K562 (cell line): ENCODE measurements at regions not wholly inside any gene's neighbourhood (a gene's known extent, or its start where the extent isn't known, plus 50 kb on each side); places are given as distances from the start of the nearest gene placed in this dataset.

ENCODE experiments used
- ATAC-seq: fragments of 200-7000 bp; cut with Tn5 transposase; 3 replicates; pipeline ENCODE4 v1.9.1; 2020; ENCODE audit warnings: moderate library complexity
- BruUV-seq: library from RNA; stranded (reverse); fragments of 400-500 nt; replicated peaks from 2 replicates; lab custom pipeline; 2021; lab: Mats Ljungman, UMichigan
- CTCF ChIA-PET: fragments of 300-600 bp; formaldehyde crosslinking; extraction: SDS; loops from one replicate; lab custom pipeline; 2021; ENCODE audit warnings: low intra/inter-chr PET ratio; lab: Yijun Ruan, JAX
- POLR2A ChIA-PET: fragments of 300-600, 350-650 bp; sonication (Branson Sonifier 250); formaldehyde crosslinking; extraction: SDS; loops from one replicate; lab custom pipeline; 2021; ENCODE audit warnings: antibody characterized with exemption, inconsistent platforms; lab: Yijun Ruan, JAX
- DNase-seq, 4 experiments: peaks; one replicate each; pipeline versions ENCODE4 v3.0.0 to v3.0.0-alpha.2; 2011 to 2018; ENCODE audit warnings: low spot score in 3 of 4, mixed read lengths in 3 of 4; ENCODE audit errors: extremely low read depth in 1 of 4
- FAIRE-seq: peaks from 2 replicates; lab custom pipeline; 2011; peaks lifted over from hg19 to GRCh38; lab: Jason Lieb, UNC
- H2AFZ ChIP-seq: 2 replicates; pipeline ENCODE4 v1.6.0; 2011; ENCODE audit warnings: low read depth, low read length, control low read depth, inconsistent platforms
- H3K27ac ChIP-seq: fragments of 200-600 bp; 3 replicates; pipeline ENCODE4 v1.8.0; 2011; ENCODE audit warnings: low read depth, mild to moderate bottlenecking, control low read depth, inconsistent platforms, low read length, moderate library complexity, mixed read lengths; ENCODE audit errors: extremely low read depth
- H3K27me3 ChIP-seq, 2 experiments: fragments of 300-600 bp in 1 of 2; 2 replicates in 1 of 2; 3 replicates in 1 of 2; pipeline versions ENCODE4 v1.6.0 to v1.8.0; 2011; ENCODE audit warnings: inconsistent platforms in 2 of 2, low read length in 2 of 2, mild to moderate bottlenecking in 1 of 2, mixed read lengths in 1 of 2, moderate library complexity in 1 of 2; ENCODE audit not compliant: control insufficient read depth in 2 of 2, insufficient read depth in 2 of 2
- H3K36me3 ChIP-seq: fragments of 300-600 bp; 3 replicates; pipeline ENCODE4 v1.8.0; 2011; ENCODE audit warnings: mild to moderate bottlenecking, low read length, inconsistent platforms; ENCODE audit not compliant: control insufficient read depth, insufficient read depth
- H3K4me1 ChIP-seq, 2 experiments: fragments of 200-600 bp in 1 of 2; replicated peaks in 1 of 2; 2 replicates in 1 of 2; 3 replicates in 1 of 2; pipeline versions ENCODE4 v1.5.1 to v1.8.0; 2011; ENCODE audit warnings: inconsistent platforms in 2 of 2, low read length in 2 of 2, mild to moderate bottlenecking in 1 of 2, mixed read lengths in 1 of 2, moderate library complexity in 1 of 2; ENCODE audit not compliant: control insufficient read depth in 2 of 2, insufficient read depth in 2 of 2
- H3K4me2 ChIP-seq: 2 replicates; pipeline ENCODE4 v1.6.1; 2011; ENCODE audit warnings: low read length, control low read depth, inconsistent platforms, mixed read lengths; ENCODE audit not compliant: insufficient read depth
- H3K4me3 ChIP-seq: fragments of 200-600 bp; sonication (generic), shearing (Covaris generic); 2 replicates; pipeline ENCODE4 v1.5.1; 2016; ENCODE audit warnings: control low read depth, inconsistent platforms
- H3K79me2 ChIP-seq: fragments of 200-600 bp; 3 replicates; pipeline ENCODE4 v1.8.0; 2011; ENCODE audit warnings: low read length, inconsistent platforms; ENCODE audit not compliant: control insufficient read depth, insufficient read depth
- H3K9ac ChIP-seq, 2 experiments: 2 replicates each; pipeline versions ENCODE4 v1.6.0 to v1.6.1; 2011; ENCODE audit warnings: low read depth in 2 of 2, low read length in 2 of 2, control low read depth in 1 of 2, inconsistent platforms in 1 of 2, mild to moderate bottlenecking in 1 of 2, mixed read lengths in 1 of 2; ENCODE audit not compliant: insufficient read depth in 1 of 2
- H3K9me1 ChIP-seq: one replicate; pipeline ENCODE4 v1.6.0; 2011; ENCODE audit warnings: inconsistent platforms, mild to moderate bottlenecking, low read length, moderate library complexity; ENCODE audit not compliant: control insufficient read depth, insufficient read depth
- H3K9me3 ChIP-seq: replicated peaks from 2 replicates; pipeline ENCODE4 v1.5.1; 2011; ENCODE audit warnings: low read depth, low read length, inconsistent platforms; ENCODE audit not compliant: control insufficient read depth, insufficient read depth
- H4K20me1 ChIP-seq: replicated peaks from 2 replicates; pipeline ENCODE4 v1.6.1; 2011; ENCODE audit warnings: low read length, inconsistent platforms, mixed read lengths; ENCODE audit not compliant: control insufficient read depth, insufficient read depth
- CHAMP1 ChIP-seq: fragments of 450-650 bp; IDR thresholded peaks from 2 replicates; pipeline ENCODE4 v1.6.1; 2016; ENCODE audit warnings: mild to moderate bottlenecking
- ELK1 ChIP-seq: sonication (generic); formaldehyde crosslinking; IDR thresholded peaks from 2 replicates; pipeline ENCODE4 v1.8.1; 2022; ENCODE audit warnings: missing genetic modification reagents
- HMBOX1 ChIP-seq: sonication (generic); IDR thresholded peaks from 2 replicates; pipeline ENCODE4 v1.6.1; 2016
- JUN ChIP-seq, 2 experiments: sonication (generic) in 1 of 2; formaldehyde crosslinking in 1 of 2; IDR thresholded peaks; 2 replicates each; pipeline versions ENCODE4 v1.6.1 to v1.8.0; 2012 to 2022; ENCODE audit warnings: borderline replicate concordance in 2 of 2, mild to moderate bottlenecking in 2 of 2, improper control_type of control experiment in 1 of 2, low read depth in 1 of 2, low read length in 1 of 2, missing genetic modification reagents in 1 of 2
- KDM1A ChIP-seq, 2 experiments: fragments of 450-650 bp; IDR thresholded peaks; 2 replicates each; pipeline ENCODE4 v1.6.1; 2016; ENCODE audit warnings: mild to moderate bottlenecking in 2 of 2
- RHOXF2B ChIP-seq: fragments of 250-450 bp; sonication (Bioruptor Pico); conservative IDR thresholded peaks from 2 replicates; pipeline ENCODE4 v1.5.1; 2021
- U2AF2 ChIP-seq: fragments of 200-400 bp; formaldehyde crosslinking; optimal IDR thresholded peaks from 2 replicates; pipeline ENCODE3; 2017; ENCODE audit warnings: low read depth, mild to moderate bottlenecking, low read length
- ZNF224 ChIP-seq: sonication (generic); formaldehyde crosslinking; IDR thresholded peaks from 2 replicates; pipeline ENCODE4 v1.8.0; 2022; ENCODE audit warnings: mild to moderate bottlenecking, missing genetic modification reagents
- ZNF232 ChIP-seq: sonication (generic); formaldehyde crosslinking; IDR thresholded peaks from 2 replicates; pipeline ENCODE4 v1.8.0; 2022; ENCODE audit warnings: mild to moderate bottlenecking, missing genetic modification reagents
- ZNF324 ChIP-seq: fragments of 250-450 bp; sonication (Bioruptor Pico); IDR thresholded peaks from 2 replicates; pipeline ENCODE4 v1.4.0; 2020; ENCODE audit warnings: mild to moderate bottlenecking
- ZNF766 ChIP-seq: fragments of 200-800 bp; sonication (Bioruptor generic); conservative IDR thresholded peaks from 2 replicates; pipeline ENCODE4 v1.6.1; 2016; ENCODE audit warnings: missing genetic modification characterization, missing compliant biosample characterization
- ZNF785 ChIP-seq: fragments of 250-450 bp; sonication (Bioruptor Pico); IDR thresholded peaks from 2 replicates; pipeline ENCODE4 v1.4.0; 2020; ENCODE audit warnings: mild to moderate bottlenecking
- in situ Hi-C: fragments of 300-500 bp; cut with MboI; formaldehyde crosslinking; loops from 4 replicates; pipeline ENCODE4 v1.15.0; 2018; ENCODE audit warnings: inconsistent platforms, mixed read lengths
- intact Hi-C: fragments of 100-400 bp; cut with micrococcal nuclease; formaldehyde crosslinking; loops from 2 replicates; pipeline ENCODE4 v1.14.2; 2022

GRCh38 chr6:76347539-76347938, 275.1 kb upstream of the IMPG1 start:
- no peak overlapping the region for H3K27ac ChIP-seq
- H3K4me1 ChIP-seq, result no peaks in the 10 kb centered on the region
- DNase-seq, result no peak
- H3K9me1 ChIP-seq, result no peaks in the 10 kb centered on the region
- H2AFZ ChIP-seq, result no peak overlapping the region
- TF ChIP-seq ZNF785, result no peak
- TF ChIP-seq CHAMP1, result no peak
- no peak for TF ChIP-seq ZNF224
- no peak for TF ChIP-seq HMBOX1
- no peak for TF ChIP-seq U2AF2
- TF ChIP-seq ZNF324 (CRISPR knock-in tag), result no peak
- no peak for TF ChIP-seq RHOXF2B (CRISPR knock-in tag)
- TF ChIP-seq KDM1A (IDR thresholded peaks at IDR 0.05), result no peak
- TF ChIP-seq JUN (IDR thresholded peaks at IDR 0.05; ENCODE audit: borderline replicate concordance, low read depth, low read length), result no peak
- TF ChIP-seq JUN (CRISPR knock-in tag; IDR thresholded peaks at IDR 0.05; ENCODE audit: borderline replicate concordance), result no peak
- TF ChIP-seq ELK1 (CRISPR knock-in tag), result no peak
- TF ChIP-seq ZNF766 (CRISPR knock-in tag), result no peak
- TF ChIP-seq ZNF232, result no peak
- no peaks in the 10 kb centered on the region for H3K79me2 ChIP-seq
- no peak for FAIRE-seq
- in situ Hi-C loops (no loop called here), intact Hi-C loops (no loop called here)
- POLR2A ChIA-PET, result no interaction called here
- H3K9ac ChIP-seq, result no peak overlapping the region
- H3K27me3 ChIP-seq, result no peaks in the 10 kb centered on the region
- no TSS peak for BruUV-seq
- CTCF ChIA-PET, result no interaction called here
- no peak for ATAC-seq
- H3K36me3 ChIP-seq, result no peaks in the 10 kb centered on the region
- H3K4me3 ChIP-seq, result no peak overlapping the region
- H3K4me2 ChIP-seq, result no peak overlapping the region
- H3K9me3 ChIP-seq, result peaks cover 2% of the 10 kb centered on the region; the same call in 1 of the 2 replicates
- no peaks in the 10 kb centered on the region for H4K20me1 ChIP-seq
